GM18868 (cell line): ENCODE measurements at regions not wholly inside any gene's neighbourhood (a gene's known extent, or its start where the extent isn't known, plus 50 kb on each side); places are given as distances from the start of the nearest gene placed in this dataset.

Experiments
- ATAC-seq: cut with Tn5 transposase; IDR thresholded peaks from one replicate; pipeline ENCODE4 v1.9.1; 2021; ENCODE audit warnings: mild to moderate bottlenecking, moderate library complexity; ENCODE audit not compliant: unreplicated experiment

DNA sequence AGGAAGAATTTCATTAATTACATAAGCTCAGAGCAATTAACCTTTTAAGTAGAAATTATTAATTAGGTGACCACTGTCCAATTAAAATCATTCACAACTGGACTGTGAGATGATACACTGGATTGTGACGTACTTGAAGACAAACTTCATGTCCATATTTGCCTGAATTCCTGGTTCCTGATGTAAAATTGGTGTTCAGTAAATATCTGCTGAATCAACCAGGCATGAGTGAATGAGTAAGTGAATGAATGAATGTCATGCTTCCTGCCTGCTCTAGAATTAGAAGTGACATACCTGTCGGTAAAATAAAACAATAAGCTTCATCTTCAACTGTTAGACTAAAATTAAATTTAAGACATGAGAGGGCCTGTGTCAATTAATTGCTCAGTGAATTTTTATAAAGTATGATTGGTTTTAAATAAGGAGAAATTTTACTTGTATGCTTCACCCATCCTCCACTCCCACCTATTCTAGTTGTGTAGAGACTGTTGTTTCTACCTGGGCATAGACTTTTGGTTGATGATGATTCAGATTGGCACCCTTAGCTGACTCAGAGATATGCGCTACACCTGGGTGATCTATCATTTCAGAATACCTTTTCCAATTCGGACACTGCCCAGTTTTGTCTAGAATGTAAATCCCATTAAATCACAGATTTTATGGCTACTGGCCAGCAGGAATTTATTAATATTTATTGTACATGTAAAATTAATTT, 56.9 kb upstream of the PTGS2 start:
- ATAC-seq, result no peak

DNA sequence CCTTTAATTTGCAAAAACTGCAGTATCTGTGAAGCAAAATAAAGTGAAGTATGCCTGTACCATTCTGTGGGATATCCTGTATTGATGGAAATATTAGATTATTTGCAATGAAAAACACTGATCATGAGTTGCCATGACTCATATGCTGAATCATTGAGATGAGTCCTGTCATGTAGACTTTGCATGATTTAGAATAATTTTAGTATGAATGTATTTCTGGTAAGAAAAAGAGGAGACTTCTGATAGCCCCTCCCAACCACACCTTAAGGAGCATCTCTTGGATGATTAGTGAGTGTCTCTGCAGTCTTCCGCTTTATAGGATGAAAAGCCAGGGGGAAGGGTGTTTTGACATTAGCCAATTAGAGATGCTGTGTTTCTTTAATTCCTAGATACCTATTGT, 55.2 kb upstream of the PTGS2 start:
- ATAC-seq, result no peak

DNA sequence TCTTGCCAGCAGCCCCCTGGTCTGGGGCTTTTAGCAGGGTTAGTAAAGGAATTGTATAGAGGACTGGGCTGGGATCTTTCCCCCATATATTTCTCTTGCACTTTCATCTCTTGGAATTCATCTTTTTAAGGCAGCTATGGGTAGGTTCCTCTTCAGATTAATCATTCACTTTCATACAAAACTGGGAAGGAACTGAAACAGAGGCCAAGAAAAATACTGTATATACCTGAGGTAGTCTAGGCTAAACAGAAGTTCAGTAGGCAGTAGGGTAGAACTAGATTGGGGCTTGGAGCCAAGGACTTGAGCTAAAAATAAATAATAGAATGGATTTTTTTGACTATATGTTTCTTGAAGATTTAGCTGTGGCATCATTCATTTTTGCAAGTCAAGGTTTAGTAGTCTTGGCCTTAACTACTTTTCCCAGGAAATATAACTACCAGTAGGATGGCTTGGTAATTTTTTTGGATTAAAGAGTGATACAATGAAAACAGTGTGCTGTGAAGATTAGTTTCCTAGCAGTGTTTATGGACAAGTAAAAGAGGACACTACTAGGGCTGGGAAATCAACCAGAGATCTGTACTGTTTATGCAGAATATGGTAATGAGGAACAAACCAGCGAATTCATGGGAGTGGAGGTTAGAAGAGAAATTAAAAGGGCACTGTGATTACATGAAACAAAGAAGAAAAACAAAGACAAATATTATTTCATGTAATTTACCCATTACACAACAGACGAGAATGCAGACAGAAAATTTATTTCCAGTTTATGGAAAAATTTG, 50.9 kb upstream of the PTGS2 start:
- ATAC-seq, result no peak
